GM21367 (cell line): ENCODE measurements at regions not wholly inside any gene's neighbourhood (a gene's known extent, or its start where the extent isn't known, plus 50 kb on each side); places are given as distances from the start of the nearest gene placed in this dataset.
"Not testable (repeated sequence)": the region's sequence is repeated elsewhere in the genome, so short reads cannot be mapped to it uniquely, and the experiment has no call there.

Experiments used
- ATAC-seq: cut with Tn5 transposase; IDR thresholded peaks from one replicate; pipeline ENCODE4 v1.9.1; 2021; ENCODE audit not compliant: unreplicated experiment

- no peak for ATAC-seq
Measured at GRCh38 chr2:223283771-223284170, 231.8 kb downstream of the KCNE4 start.

- no peak for ATAC-seq
Measured at GRCh38 chr2:223285370-223286265, 233.6 kb downstream of the KCNE4 start.

GRCh38 chr2:223294756-223295155 lies 242.8 kb downstream of the KCNE4 start:
- ATAC-seq = no peak

- ATAC-seq = no peak
Measured at GRCh38 chr2:223297788-223298187, 245.8 kb downstream of the KCNE4 start.

GRCh38 chr2:223298329-223298728 lies 246.3 kb downstream of the KCNE4 start:
- ATAC-seq = not testable (repeated sequence)

- ATAC-seq = no peak
Measured at GRCh38 chr2:223300326-223300725, 248.3 kb downstream of the KCNE4 start.

- ATAC-seq = peak; percentile 78
Measured at GRCh38 chr2:223306371-223306770, 254.4 kb downstream of the KCNE4 start.

GRCh38 chr2:223311889-223312680 lies 260.1 kb downstream of the KCNE4 start:
- ATAC-seq = no peak

GRCh38 chr2:223313101-223313500 lies 261.1 kb downstream of the KCNE4 start:
- no peak for ATAC-seq

- no peak for ATAC-seq
Measured at GRCh38 chr2:223314811-223315210, 262.8 kb downstream of the KCNE4 start.

GRCh38 chr2:223315813-223316212 lies 263.8 kb downstream of the KCNE4 start:
- ATAC-seq = no peak

GRCh38 chr2:223316342-223316741 lies 264.4 kb downstream of the KCNE4 start:
- ATAC-seq = no peak

- ATAC-seq = no peak
Measured at GRCh38 chr2:223319601-223320000, 267.6 kb downstream of the KCNE4 start.

- ATAC-seq = no peak
Measured at GRCh38 chr2:223324402-223324801, 272.4 kb downstream of the KCNE4 start.

GRCh38 chr2:223328578-223328977 lies 273.6 kb downstream of the SCG2 start:
- ATAC-seq = no peak

GRCh38 chr2:223330747-223331146 lies 271.4 kb downstream of the SCG2 start:
- ATAC-seq = not testable (repeated sequence)

- no peak for ATAC-seq
Measured at GRCh38 chr2:223338016-223338415, 264.1 kb downstream of the SCG2 start.

- ATAC-seq = no peak
Measured at GRCh38 chr2:223357076-223357475, 245.1 kb downstream of the SCG2 start.

- ATAC-seq = no peak
Measured at GRCh38 chr2:223363085-223363484, 239.1 kb downstream of the SCG2 start.

GRCh38 chr2:223365158-223365679 lies 236.9 kb downstream of the SCG2 start:
- no peak for ATAC-seq

- no peak for ATAC-seq
Measured at GRCh38 chr2:223366566-223366965, 235.6 kb downstream of the SCG2 start.

GRCh38 chr2:223368481-223368880 lies 233.7 kb downstream of the SCG2 start:
- ATAC-seq = no peak
